GM10266 (cell line): ENCODE measurements at regions not wholly inside any gene's neighbourhood (a gene's known extent, or its start where the extent isn't known, plus 50 kb on each side); places are given as distances from the start of the nearest gene placed in this dataset.

Source experiments
- DNase-seq: peaks from one replicate; pipeline ENCODE4 v3.0.0; 2012; ENCODE audit errors: extremely low spot score
- TF ChIP-seq, protein P1 (sequence below): IDR thresholded peaks from 2 replicates; pipeline ENCODE4 v1.5.1; 2012; ENCODE audit warnings: mild to moderate bottlenecking, low read depth; ENCODE audit not compliant: control insufficient read depth, insufficient read depth; ENCODE audit errors: missing control alignments

DNA sequence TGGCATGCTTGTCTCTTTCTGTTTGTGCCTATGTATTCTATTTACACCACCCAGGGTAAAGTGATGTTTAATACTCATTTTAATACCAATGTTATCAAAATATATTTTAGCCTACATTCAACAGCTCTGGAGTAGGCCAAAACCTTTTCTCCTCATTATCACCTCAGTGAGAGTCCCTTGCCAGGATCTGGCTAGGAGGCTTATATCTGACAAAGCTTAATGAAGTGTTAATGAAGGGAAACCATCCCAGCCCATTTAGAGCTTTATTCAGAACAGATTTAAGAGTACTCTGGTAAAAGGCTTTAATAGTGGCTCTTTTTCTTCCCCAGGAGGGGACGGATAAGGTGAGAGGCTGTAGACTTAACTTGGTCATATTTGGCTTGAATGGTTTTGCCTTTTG is 137.6 kb downstream of the GRIN2B start:
- no peak for DNase-seq
- TF ChIP-seq, protein P1, sequence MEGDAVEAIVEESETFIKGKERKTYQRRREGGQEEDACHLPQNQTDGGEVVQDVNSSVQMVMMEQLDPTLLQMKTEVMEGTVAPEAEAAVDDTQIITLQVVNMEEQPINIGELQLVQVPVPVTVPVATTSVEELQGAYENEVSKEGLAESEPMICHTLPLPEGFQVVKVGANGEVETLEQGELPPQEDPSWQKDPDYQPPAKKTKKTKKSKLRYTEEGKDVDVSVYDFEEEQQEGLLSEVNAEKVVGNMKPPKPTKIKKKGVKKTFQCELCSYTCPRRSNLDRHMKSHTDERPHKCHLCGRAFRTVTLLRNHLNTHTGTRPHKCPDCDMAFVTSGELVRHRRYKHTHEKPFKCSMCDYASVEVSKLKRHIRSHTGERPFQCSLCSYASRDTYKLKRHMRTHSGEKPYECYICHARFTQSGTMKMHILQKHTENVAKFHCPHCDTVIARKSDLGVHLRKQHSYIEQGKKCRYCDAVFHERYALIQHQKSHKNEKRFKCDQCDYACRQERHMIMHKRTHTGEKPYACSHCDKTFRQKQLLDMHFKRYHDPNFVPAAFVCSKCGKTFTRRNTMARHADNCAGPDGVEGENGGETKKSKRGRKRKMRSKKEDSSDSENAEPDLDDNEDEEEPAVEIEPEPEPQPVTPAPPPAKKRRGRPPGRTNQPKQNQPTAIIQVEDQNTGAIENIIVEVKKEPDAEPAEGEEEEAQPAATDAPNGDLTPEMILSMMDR: no peak

DNA sequence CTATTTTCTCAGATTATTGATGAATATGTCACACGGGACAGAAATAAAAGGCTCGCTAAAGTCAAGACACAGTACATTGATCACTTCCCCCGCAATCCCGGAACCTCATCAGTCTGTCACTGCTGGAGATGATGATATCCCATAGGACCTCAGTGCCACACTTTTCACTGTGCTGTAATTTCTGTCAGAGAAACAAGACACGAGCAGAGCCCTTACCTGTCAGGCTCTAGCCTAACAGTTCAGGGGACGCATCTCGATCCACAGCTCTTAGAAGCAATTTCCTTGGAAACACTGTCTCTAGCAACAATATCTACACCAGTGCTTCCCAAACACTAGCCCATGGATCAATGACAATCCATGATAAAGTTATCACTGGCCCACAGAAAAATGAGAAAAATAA is 140.0 kb downstream of the GRIN2B start:
- TF ChIP-seq, protein P1: no peak
- no peak for DNase-seq

GRCh38 chr12:13839365-13840336 is 141.8 kb downstream of the GRIN2B start:
- TF ChIP-seq, protein P1: no peak
- DNase-seq: no peak

DNA sequence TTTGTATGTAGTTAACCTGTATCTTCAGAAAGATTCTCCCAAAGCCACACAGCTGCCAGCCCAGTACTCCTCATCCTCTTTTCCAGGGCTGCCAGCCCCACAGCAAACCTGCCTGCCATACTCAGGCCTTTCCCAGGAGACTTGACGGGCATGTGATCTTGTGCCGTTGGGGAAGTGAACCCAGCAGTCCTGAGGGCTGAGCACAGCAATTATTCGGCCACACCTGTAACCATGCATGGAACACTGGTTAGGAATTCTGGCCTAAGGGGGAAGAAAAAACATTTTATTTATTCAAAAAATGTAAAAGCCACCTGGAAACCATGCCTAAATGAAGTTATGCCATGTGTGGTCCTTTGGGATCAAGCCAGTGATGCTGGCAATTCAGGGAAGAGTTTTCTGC is 145.3 kb downstream of the GRIN2B start:
- DNase-seq: no peak
- TF ChIP-seq, protein P1: no peak

DNA sequence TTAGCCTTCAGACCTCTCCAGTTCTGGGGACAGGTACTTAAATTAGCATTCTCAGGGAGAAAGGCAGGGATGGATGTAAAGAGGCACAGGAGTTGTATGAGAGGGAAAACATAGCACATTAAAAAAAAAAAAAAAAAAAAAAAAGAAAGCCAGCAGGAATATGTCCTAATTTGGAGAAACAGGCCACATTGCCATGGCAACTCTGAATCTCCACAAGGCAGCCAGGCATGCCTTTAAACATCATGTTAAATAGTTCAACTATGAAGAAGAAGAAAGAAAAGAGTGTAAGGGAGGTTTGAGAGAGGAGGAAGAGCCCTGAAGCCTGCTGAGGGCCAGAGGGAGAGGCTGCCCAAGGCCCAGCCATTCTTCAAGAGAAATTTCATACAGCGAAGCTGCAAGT is 145.8 kb downstream of the GRIN2B start:
- no peak for DNase-seq
- TF ChIP-seq, protein P1: no peak

- DNase-seq: no peak
- TF ChIP-seq, protein P1: no peak
These were observed 147.2 kb downstream of the GRIN2B start for GRCh38 chr12:13834241-13834640.

DNA sequence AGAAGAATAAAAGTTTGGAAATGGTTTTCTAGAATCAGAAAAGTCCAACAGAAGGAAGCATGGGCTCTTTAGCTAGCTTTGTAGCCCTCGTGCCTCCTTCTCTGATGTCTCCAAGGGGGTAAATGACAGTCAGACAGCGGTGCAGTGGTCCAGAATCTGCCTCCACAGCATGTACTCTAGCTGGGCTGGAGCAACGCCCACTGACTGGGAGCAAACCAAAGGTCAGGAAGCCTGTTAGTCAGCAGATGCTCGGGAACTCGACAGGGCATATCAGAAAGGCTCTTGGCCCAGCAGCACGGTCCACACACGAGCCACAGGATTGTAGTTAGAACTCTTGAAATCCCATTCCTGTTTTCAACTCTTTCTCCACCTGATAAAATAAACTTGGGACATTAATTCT is 164.3 kb downstream of the GRIN2B start:
- TF ChIP-seq, protein P1: no peak
- DNase-seq: no peak
